AG04450 (cell line): ENCODE measurements at regions not wholly inside any gene's neighbourhood (a gene's known extent, or its start where the extent isn't known, plus 50 kb on each side); places are given as distances from the start of the nearest gene placed in this dataset.

Experiments
- CTCF ChIA-PET: fragments of 300-600, 350-600 bp; formaldehyde crosslinking; extraction: SDS; loops from one replicate; lab custom pipeline; 2022; ENCODE audit warnings: antibody characterized with exemption, inconsistent platforms; lab: Charles Lee
- POLR2A ChIA-PET: fragments of 350-600 bp; formaldehyde crosslinking; extraction: SDS; loops from one replicate; lab custom pipeline; 2021; ENCODE audit warnings: antibody characterized with exemption, inconsistent platforms; lab: Yijun Ruan, JAX
- DNase-seq: peaks from one replicate; pipeline ENCODE4 v3.0.0-alpha.2; 2011; ENCODE audit warnings: low read depth, low spot score
- H3K27ac ChIP-seq: one replicate; pipeline ENCODE4 v1.5.1; 2012; ENCODE audit warnings: low read depth, low read length, control low read depth
- H3K27me3 ChIP-seq: one replicate; pipeline ENCODE4 v1.6.0; 2012; ENCODE audit warnings: low read length; ENCODE audit not compliant: control insufficient read depth, insufficient read depth
- H3K4me3 ChIP-seq: 2 replicates; pipeline ENCODE4 v1.5.1; 2011; ENCODE audit warnings: mild to moderate bottlenecking, low read depth, low read length, control low read depth
- H3K9me3 ChIP-seq: 2 replicates; pipeline ENCODE4 v1.5.1; 2012; ENCODE audit warnings: low read length; ENCODE audit not compliant: control insufficient read depth, insufficient read depth
- CTCF ChIP-seq: IDR thresholded peaks from 2 replicates; pipeline ENCODE4 v1.5.1; 2011; ENCODE audit warnings: low read depth, low read length, control low read depth, inconsistent platforms

GRCh38 chr2:60331115-60331809 lies 222.2 kb downstream of the BCL11A start:
- no peak for TF ChIP-seq CTCF
- DNase-seq, result no peak
- Histone ChIP-seq H3K27ac (no peak overlapping the region), H3K4me3 (no peak overlapping the region), H3K27me3 (no peaks in the 10 kb centered on the region), H3K9me3 (no peaks in the 10 kb centered on the region)
- ChIA-PET POLR2A (no interaction called here), CTCF (no interaction called here)

GRCh38 chr2:60329225-60329624 lies 224.2 kb downstream of the BCL11A start:
- DNase-seq, result no peak
- CTCF ChIA-PET, result interaction anchor here (1.7 kb wide), 1 partner anchor 232 kb away, joined by 4 read pairs; no protein-coding TSS in a partner anchor
- no peak overlapping the region for H3K27ac ChIP-seq
- POLR2A ChIA-PET, result no interaction called here
- H3K4me3 ChIP-seq, result no peak overlapping the region
- no peak for TF ChIP-seq CTCF
- H3K27me3 ChIP-seq, result no peaks in the 10 kb centered on the region
- no peaks in the 10 kb centered on the region for H3K9me3 ChIP-seq

- ChIA-PET POLR2A (no interaction called here), CTCF (no interaction called here)
- Histone ChIP-seq H3K9me3 (no peaks in the 10 kb centered on the region), H3K27me3 (no peaks in the 10 kb centered on the region), H3K27ac (no peak overlapping the region), H3K4me3 (no peak overlapping the region)
- no peak for TF ChIP-seq CTCF
- no peak for DNase-seq
Measured at GRCh38 chr2:60324536-60324935, 228.9 kb downstream of the BCL11A start.

GRCh38 chr2:60321816-60322215 lies 231.6 kb downstream of the BCL11A start:
- TF ChIP-seq CTCF, result no peak
- CTCF ChIA-PET, result no interaction called here
- H3K9me3 ChIP-seq, result no peaks in the 10 kb centered on the region
- no peak for DNase-seq
- H3K27me3 ChIP-seq, result peaks cover 8% of the 10 kb centered on the region
- no peak overlapping the region for H3K27ac ChIP-seq
- POLR2A ChIA-PET, result no interaction called here
- H3K4me3 ChIP-seq, result no peak overlapping the region

- no peak overlapping the region for H3K4me3 ChIP-seq
- no peak for TF ChIP-seq CTCF
- H3K27ac ChIP-seq, result no peak overlapping the region
- ChIA-PET CTCF (no interaction called here), POLR2A (no interaction called here)
- no peak for DNase-seq
- H3K27me3 ChIP-seq, result peaks cover 8% of the 10 kb centered on the region
- H3K9me3 ChIP-seq, result no peaks in the 10 kb centered on the region
Measured at GRCh38 chr2:60320724-60321123, 232.7 kb downstream of the BCL11A start.
